HepG2 (cell line): ENCODE measurements at regions not wholly inside any gene's neighbourhood (a gene's known extent, or its start where the extent isn't known, plus 50 kb on each side); places are given as distances from the start of the nearest gene placed in this dataset.

Source experiments
- ATAC-seq: fragments of 200-7000 bp; cut with Tn5 transposase; 3 replicates; pipeline ENCODE4 v1.9.1; 2020; ENCODE audit warnings: mild to moderate bottlenecking, moderate library complexity
- BruUV-seq: library from RNA; stranded (reverse); fragments of 400-500 nt; replicated peaks from 2 replicates; lab custom pipeline; 2021; lab: Mats Ljungman, UMichigan
- CTCF ChIA-PET: fragments of 300-600 bp; formaldehyde crosslinking; extraction: SDS; loops from one replicate; lab custom pipeline; 2021; ENCODE audit warnings: low total read pairs, inconsistent platforms, low intra/inter-chr PET ratio; lab: Yijun Ruan, JAX
- POLR2A ChIA-PET: fragments of 350-600 bp; sonication (Branson Sonifier 250); formaldehyde crosslinking; loops from one replicate; lab custom pipeline; 2020; ENCODE audit warnings: antibody characterized with exemption, inconsistent platforms; lab: Yijun Ruan, JAX
- DNase-seq: peaks from one replicate; pipeline ENCODE4 v3.0.0-alpha.2; 2015; ENCODE audit warnings: low spot score
- FAIRE-seq: peaks from 3 replicates; lab custom pipeline; 2011; peaks lifted over from hg19 to GRCh38; lab: Jason Lieb, UNC
- H2AFZ ChIP-seq: one replicate; pipeline ENCODE4 v1.6.1; 2011; ENCODE audit warnings: low read length, inconsistent platforms
- H3K27ac ChIP-seq: fragments of 300-600 bp; 3 replicates; pipeline ENCODE4 v1.8.0; 2011; ENCODE audit warnings: mixed run types, mild to moderate bottlenecking, mixed read lengths, low read length, inconsistent platforms; ENCODE audit not compliant: insufficient read depth; ENCODE audit errors: extremely low read length
- H3K27me3 ChIP-seq, 2 experiments: fragments of 200-600 bp in 1 of 2; 2 replicates in 1 of 2; 3 replicates in 1 of 2; pipeline versions ENCODE4 v1.6.0 to v1.8.0; 2011; ENCODE audit warnings: low read length in 2 of 2, mild to moderate bottlenecking in 2 of 2, moderate library complexity in 2 of 2, inconsistent platforms in 1 of 2; ENCODE audit not compliant: insufficient read depth in 2 of 2, control insufficient read depth in 1 of 2
- H3K36me3 ChIP-seq, 2 experiments: fragments of 200-600 bp in 1 of 2; replicated peaks in 1 of 2; 2 replicates in 1 of 2; 3 replicates in 1 of 2; pipeline versions ENCODE4 v1.5.1 to v1.8.0; 2011; ENCODE audit warnings: low read length in 2 of 2, inconsistent platforms in 1 of 2; ENCODE audit not compliant: insufficient read depth in 2 of 2, control insufficient read depth in 1 of 2
- H3K4me1 ChIP-seq: 2 replicates; pipeline ENCODE4 v1.5.1; 2012; ENCODE audit warnings: low read length, inconsistent platforms; ENCODE audit not compliant: insufficient read depth
- H3K4me2 ChIP-seq: 2 replicates; pipeline ENCODE4 v1.6.0; 2011; ENCODE audit warnings: low read depth, low read length, inconsistent platforms
- H3K4me3 ChIP-seq, 3 experiments: fragments of 200-600 bp in 1 of 3; sonication (generic), shearing (Covaris generic) in 1 of 3; replicated peaks in 1 of 3; 2 replicates each; pipeline ENCODE4 v1.5.1; 2011 to 2016; ENCODE audit warnings: low read length in 3 of 3, inconsistent platforms in 2 of 3, low read depth in 2 of 3, mild to moderate bottlenecking in 2 of 3, control low read depth in 1 of 3, mixed read lengths in 1 of 3; ENCODE audit not compliant: insufficient read depth in 1 of 3
- H3K79me2 ChIP-seq: one replicate; pipeline ENCODE4 v1.6.1; 2011; ENCODE audit warnings: low read length, inconsistent platforms; ENCODE audit not compliant: insufficient read depth
- H3K9ac ChIP-seq: 2 replicates; pipeline ENCODE4 v1.6.0; 2011; ENCODE audit warnings: mild to moderate bottlenecking, low read depth, low read length, inconsistent platforms; ENCODE audit not compliant: insufficient read depth
- H3K9me3 ChIP-seq: 2 replicates; pipeline ENCODE4 v1.5.1; 2012; ENCODE audit warnings: mild to moderate bottlenecking, low read length
- H4K20me1 ChIP-seq: 2 replicates; pipeline ENCODE4 v1.6.0; 2011; ENCODE audit warnings: inconsistent platforms, mild to moderate bottlenecking, low read length, moderate library complexity; ENCODE audit not compliant: insufficient read depth
- BHLHE40 ChIP-seq: IDR thresholded peaks from 2 replicates; pipeline ENCODE4 v1.6.1; 2011; ENCODE audit warnings: low read length, improper control_type of control experiment
- BORCS8-MEF2B ChIP-seq: sonication (generic); formaldehyde crosslinking; IDR thresholded peaks from 2 replicates; pipeline ENCODE4 v1.8.0; 2022; ENCODE audit warnings: mild to moderate bottlenecking, missing genetic modification reagents
- HNRNPH1 ChIP-seq: fragments of 200-400 bp; formaldehyde crosslinking; optimal IDR thresholded peaks from 2 replicates; pipeline ENCODE3; 2017; ENCODE audit warnings: mild to moderate bottlenecking, low read depth, low read length
- HNRNPL ChIP-seq: fragments of 200-400 bp; formaldehyde crosslinking; IDR thresholded peaks from 2 replicates; pipeline ENCODE4 v1.6.1; 2017; ENCODE audit warnings: mild to moderate bottlenecking, low read depth, low read length
- NFE2L2 ChIP-seq: fragments of 150-350 bp; IDR thresholded peaks from 2 replicates; pipeline ENCODE4 v1.6.1; 2014; ENCODE audit warnings: low read length
- ONECUT2 ChIP-seq: sonication (generic); formaldehyde crosslinking; IDR thresholded peaks from 2 replicates; pipeline ENCODE4 v1.4.0; 2020; ENCODE audit warnings: missing genetic modification reagents
- RFX5 ChIP-seq: IDR thresholded peaks from 2 replicates; pipeline ENCODE4 v1.6.1; 2011; ENCODE audit warnings: low read depth, low read length, improper control_type of control experiment
- SIX4 ChIP-seq: sonication (generic); formaldehyde crosslinking; IDR thresholded peaks from 2 replicates; pipeline ENCODE4 v1.4.0; 2020; ENCODE audit warnings: missing genetic modification reagents
- SKI ChIP-seq: fragments of 450-650 bp; IDR thresholded peaks from one replicate; pipeline ENCODE4 v1.6.1; 2018; ENCODE audit warnings: mild to moderate bottlenecking; ENCODE audit not compliant: partially characterized antibody
- SUZ12 ChIP-seq: fragments of 150-350 bp; IDR thresholded peaks from 2 replicates; pipeline ENCODE4 v1.6.1; 2014; ENCODE audit warnings: low read depth, low read length
- ZNF564 ChIP-seq: sonication (generic); formaldehyde crosslinking; IDR thresholded peaks from 2 replicates; pipeline ENCODE4 v1.8.1; 2023; ENCODE audit warnings: mild to moderate bottlenecking, missing genetic modification reagents
- ZNF572 ChIP-seq: sonication (generic); formaldehyde crosslinking; IDR thresholded peaks from 2 replicates; pipeline ENCODE4 v1.5.1; 2020; ENCODE audit warnings: mild to moderate bottlenecking, missing genetic modification reagents
- ZNF75D ChIP-seq: sonication (generic); formaldehyde crosslinking; IDR thresholded peaks from 2 replicates; pipeline ENCODE4 v1.8.1; 2023; ENCODE audit warnings: missing genetic modification reagents, mild to moderate bottlenecking, borderline replicate concordance
- ZNF780A ChIP-seq: sonication (generic); formaldehyde crosslinking; IDR thresholded peaks from 2 replicates; pipeline ENCODE4 v1.8.0; 2022; ENCODE audit warnings: mild to moderate bottlenecking, missing genetic modification reagents, moderate library complexity
- WGBS: methylation state at CpG from one replicate; pipeline ENCODE4 v1.1.6; 2017; ENCODE audit warnings: low lambda C conversion rate; 5-methylcytosine and 5-hydroxymethylcytosine counted together
- in situ Hi-C: cut with HindIII; loops from 2 replicates; pipeline ENCODE4 v1.10.0; 2017; ENCODE audit warnings: low pct_unique_long_range_greater_than_20kb; ENCODE audit not compliant: extremely low pct_ligation_motif_present
- intact Hi-C: fragments of 100-400 bp; cut with micrococcal nuclease; formaldehyde crosslinking; loops from one replicate; pipeline ENCODE4 v1.10.0; 2022; ENCODE audit not compliant: unreplicated experiment
- TF ChIP-seq, protein P1 (sequence below): conservative IDR thresholded peaks from 2 replicates; pipeline ENCODE4 v1.6.1; 2018; ENCODE audit warnings: missing genetic modification reagents
- TF ChIP-seq, protein P2 (sequence below): sonication (generic); formaldehyde crosslinking; IDR thresholded peaks from 2 replicates; pipeline ENCODE4; 2020; ENCODE audit warnings: missing genetic modification reagents, mild to moderate bottlenecking, borderline replicate concordance
- TF ChIP-seq, protein P3 (sequence below): sonication (generic); formaldehyde crosslinking; IDR thresholded peaks from 2 replicates; pipeline ENCODE4 v1.8.1; 2023; ENCODE audit warnings: missing genetic modification reagents, inconsistent platforms, borderline replicate concordance
- TF ChIP-seq, protein P4 (sequence below): sonication (generic); formaldehyde crosslinking; IDR thresholded peaks from 2 replicates; pipeline ENCODE4 v1.8.1; 2023; ENCODE audit warnings: mild to moderate bottlenecking, moderate library complexity, missing genetic modification reagents
- TF ChIP-seq, protein P5 (sequence below): sonication (generic); formaldehyde crosslinking; IDR thresholded peaks from 2 replicates; pipeline ENCODE4 v1.5.0; 2020; ENCODE audit warnings: missing genetic modification reagents

DNA sequence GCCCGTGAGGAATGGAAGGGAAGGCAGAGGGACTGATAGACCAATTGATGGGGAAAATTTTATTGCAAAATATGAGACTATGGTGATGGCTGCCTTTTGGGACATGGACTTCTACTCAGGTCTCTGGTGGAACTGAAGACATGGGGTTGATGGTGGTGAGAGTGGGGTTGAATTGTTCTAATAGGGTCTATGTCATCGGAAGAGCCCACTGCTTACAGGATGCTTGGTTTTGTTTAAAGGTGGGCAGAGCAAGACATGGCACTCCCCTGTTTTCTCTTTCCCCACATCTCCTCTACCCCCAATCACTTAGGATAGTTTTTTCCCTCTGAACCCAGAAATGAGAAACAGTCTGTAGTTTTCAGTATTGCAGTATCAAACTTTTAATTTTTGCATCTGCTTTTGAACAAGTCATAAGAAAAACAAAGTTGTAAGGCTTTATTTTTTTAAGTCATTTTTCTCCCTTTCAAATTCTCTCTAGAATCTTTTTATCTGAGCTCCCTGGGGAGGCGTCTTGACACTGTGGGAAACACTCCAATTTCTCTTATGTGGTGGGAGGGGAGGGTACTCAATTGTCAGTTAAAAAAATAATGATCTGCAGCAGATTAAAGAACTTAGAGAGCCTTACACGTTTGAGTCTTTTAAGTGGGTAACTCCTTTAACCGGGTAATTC lies 276.2 kb upstream of the TBC1D5 start:
- POLR2A ChIA-PET, result no interaction called here

More for the DNA sequence above, 276.2 kb upstream of the TBC1D5 start:
- H3K4me2 ChIP-seq, result no peak overlapping the region
- TF ChIP-seq ONECUT2 (CRISPR knock-in tag) (no peak), SKI (no peak), ZNF572 (CRISPR knock-in tag) (no peak), HNRNPL (no peak), ZNF564 (CRISPR knock-in tag) (no peak), SIX4 (no peak), NFE2L2 (no peak), BORCS8-MEF2B (CRISPR knock-in tag) (no peak), ZNF75D (no peak), HNRNPH1 (no peak), ZNF780A (CRISPR knock-in tag) (no peak), BHLHE40 (no peak), SUZ12 (no peak), RFX5 (no peak)
- TF ChIP-seq, protein P1, sequence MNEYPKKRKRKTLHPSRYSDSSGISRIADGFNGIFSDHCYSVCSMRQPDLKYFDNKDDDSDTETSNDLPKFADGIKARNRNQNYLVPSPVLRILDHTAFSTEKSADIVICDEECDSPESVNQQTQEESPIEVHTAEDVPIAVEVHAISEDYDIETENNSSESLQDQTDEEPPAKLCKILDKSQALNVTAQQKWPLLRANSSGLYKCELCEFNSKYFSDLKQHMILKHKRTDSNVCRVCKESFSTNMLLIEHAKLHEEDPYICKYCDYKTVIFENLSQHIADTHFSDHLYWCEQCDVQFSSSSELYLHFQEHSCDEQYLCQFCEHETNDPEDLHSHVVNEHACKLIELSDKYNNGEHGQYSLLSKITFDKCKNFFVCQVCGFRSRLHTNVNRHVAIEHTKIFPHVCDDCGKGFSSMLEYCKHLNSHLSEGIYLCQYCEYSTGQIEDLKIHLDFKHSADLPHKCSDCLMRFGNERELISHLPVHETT (CRISPR knock-in tag), result no peak
- TF ChIP-seq, protein P2, sequence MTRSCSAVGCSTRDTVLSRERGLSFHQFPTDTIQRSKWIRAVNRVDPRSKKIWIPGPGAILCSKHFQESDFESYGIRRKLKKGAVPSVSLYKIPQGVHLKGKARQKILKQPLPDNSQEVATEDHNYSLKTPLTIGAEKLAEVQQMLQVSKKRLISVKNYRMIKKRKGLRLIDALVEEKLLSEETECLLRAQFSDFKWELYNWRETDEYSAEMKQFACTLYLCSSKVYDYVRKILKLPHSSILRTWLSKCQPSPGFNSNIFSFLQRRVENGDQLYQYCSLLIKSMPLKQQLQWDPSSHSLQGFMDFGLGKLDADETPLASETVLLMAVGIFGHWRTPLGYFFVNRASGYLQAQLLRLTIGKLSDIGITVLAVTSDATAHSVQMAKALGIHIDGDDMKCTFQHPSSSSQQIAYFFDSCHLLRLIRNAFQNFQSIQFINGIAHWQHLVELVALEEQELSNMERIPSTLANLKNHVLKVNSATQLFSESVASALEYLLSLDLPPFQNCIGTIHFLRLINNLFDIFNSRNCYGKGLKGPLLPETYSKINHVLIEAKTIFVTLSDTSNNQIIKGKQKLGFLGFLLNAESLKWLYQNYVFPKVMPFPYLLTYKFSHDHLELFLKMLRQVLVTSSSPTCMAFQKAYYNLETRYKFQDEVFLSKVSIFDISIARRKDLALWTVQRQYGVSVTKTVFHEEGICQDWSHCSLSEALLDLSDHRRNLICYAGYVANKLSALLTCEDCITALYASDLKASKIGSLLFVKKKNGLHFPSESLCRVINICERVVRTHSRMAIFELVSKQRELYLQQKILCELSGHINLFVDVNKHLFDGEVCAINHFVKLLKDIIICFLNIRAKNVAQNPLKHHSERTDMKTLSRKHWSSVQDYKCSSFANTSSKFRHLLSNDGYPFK (CRISPR knock-in tag), result no peak
- TF ChIP-seq, protein P3, sequence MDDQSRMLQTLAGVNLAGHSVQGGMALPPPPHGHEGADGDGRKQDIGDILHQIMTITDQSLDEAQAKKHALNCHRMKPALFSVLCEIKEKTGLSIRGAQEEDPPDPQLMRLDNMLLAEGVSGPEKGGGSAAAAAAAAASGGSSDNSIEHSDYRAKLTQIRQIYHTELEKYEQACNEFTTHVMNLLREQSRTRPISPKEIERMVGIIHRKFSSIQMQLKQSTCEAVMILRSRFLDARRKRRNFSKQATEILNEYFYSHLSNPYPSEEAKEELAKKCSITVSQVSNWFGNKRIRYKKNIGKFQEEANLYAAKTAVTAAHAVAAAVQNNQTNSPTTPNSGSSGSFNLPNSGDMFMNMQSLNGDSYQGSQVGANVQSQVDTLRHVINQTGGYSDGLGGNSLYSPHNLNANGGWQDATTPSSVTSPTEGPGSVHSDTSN (CRISPR knock-in tag), result no peak
- TF ChIP-seq, protein P4, sequence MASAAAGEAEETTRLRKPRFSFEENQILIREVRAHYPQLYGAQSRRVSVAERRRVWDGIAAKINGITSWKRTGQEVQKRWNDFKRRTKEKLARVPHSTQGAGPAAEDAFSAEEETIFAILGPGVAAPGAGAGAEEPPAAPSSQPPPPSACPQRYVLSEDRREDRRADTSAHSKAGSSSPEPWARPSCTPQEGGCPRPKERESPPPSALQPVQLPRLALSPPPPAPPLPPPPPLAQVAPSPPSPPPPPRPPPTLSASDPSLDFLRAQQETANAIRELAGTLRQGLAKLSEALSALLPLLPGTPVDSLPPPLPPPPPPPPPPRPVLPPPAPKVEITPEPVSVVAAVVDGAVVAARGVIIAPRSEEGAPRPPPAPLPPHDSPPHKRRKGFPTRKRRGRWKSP (CRISPR knock-in tag), result no peak
- TF ChIP-seq, protein P5, sequence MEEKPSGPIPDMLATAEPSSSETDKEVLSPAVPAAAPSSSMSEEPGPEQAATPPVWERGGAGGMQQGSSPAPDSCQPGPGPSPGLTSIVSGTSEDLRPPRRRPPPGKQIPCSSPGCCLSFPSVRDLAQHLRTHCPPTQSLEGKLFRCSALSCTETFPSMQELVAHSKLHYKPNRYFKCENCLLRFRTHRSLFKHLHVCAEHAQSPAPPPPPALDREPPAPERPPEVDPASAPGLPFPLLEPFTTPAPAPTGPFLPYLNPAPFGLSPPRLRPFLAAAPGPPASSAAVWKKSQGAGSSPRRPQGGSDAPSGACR, result no peak
- no peaks in the 10 kb centered on the region for H4K20me1 ChIP-seq
- 8% methylated on average over 5 of the region's 5 CpGs for WGBS
- CTCF ChIA-PET, result no interaction called here
- H3K9ac ChIP-seq, result no peak overlapping the region
- DNase-seq (no peak), ATAC-seq (no peak), FAIRE-seq (no peak)
- in situ Hi-C loops (no loop called here), intact Hi-C loops (no loop called here)
- no TSS peak for BruUV-seq
- no peaks in the 10 kb centered on the region for H3K9me3 ChIP-seq
- H2AFZ ChIP-seq, result no peak overlapping the region
- H3K36me3 ChIP-seq, result no peaks in the 10 kb centered on the region
- H3K79me2 ChIP-seq, result no peaks in the 10 kb centered on the region
- no peaks in the 10 kb centered on the region; a peak in 1 of 5 replicates for H3K27me3 ChIP-seq
- no peaks in the 10 kb centered on the region for H3K4me1 ChIP-seq
- H3K27ac ChIP-seq, result no peak overlapping the region
- H3K4me3 ChIP-seq, result no peak overlapping the region
